ENCODE measurements at regions not wholly inside any gene's neighbourhood (a gene's known extent, or its start where the extent isn't known, plus 50 kb on each side); places are given as distances from the start of the nearest gene placed in this dataset.

- TF ChIP-seq, protein P1, sequence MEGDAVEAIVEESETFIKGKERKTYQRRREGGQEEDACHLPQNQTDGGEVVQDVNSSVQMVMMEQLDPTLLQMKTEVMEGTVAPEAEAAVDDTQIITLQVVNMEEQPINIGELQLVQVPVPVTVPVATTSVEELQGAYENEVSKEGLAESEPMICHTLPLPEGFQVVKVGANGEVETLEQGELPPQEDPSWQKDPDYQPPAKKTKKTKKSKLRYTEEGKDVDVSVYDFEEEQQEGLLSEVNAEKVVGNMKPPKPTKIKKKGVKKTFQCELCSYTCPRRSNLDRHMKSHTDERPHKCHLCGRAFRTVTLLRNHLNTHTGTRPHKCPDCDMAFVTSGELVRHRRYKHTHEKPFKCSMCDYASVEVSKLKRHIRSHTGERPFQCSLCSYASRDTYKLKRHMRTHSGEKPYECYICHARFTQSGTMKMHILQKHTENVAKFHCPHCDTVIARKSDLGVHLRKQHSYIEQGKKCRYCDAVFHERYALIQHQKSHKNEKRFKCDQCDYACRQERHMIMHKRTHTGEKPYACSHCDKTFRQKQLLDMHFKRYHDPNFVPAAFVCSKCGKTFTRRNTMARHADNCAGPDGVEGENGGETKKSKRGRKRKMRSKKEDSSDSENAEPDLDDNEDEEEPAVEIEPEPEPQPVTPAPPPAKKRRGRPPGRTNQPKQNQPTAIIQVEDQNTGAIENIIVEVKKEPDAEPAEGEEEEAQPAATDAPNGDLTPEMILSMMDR (IDR thresholded peaks at IDR 0.05): no peak
- TF ChIP-seq EZH2 (IDR thresholded peaks at IDR 0.05; ENCODE audit: borderline replicate concordance, insufficient read depth, low read depth, low read length, poor library complexity, severe bottlenecking): no peak
Observed at GRCh38 chr5:124512236-124512635, 234.2 kb downstream of the ZNF608 start.
